ENCODE measurements at regions not wholly inside any gene's neighbourhood (a gene's known extent, or its start where the extent isn't known, plus 50 kb on each side); places are given as distances from the start of the nearest gene placed in this dataset.
"Not testable (repeated sequence)": the region's sequence is repeated elsewhere in the genome, so short reads cannot be mapped to it uniquely, and the experiment has no call there.

- Histone ChIP-seq H3K36me3 (ENCODE audit: control insufficient read depth in 2 of 3, insufficient read depth in 3 of 3, low read length in 3 of 3) (no peaks in the 10 kb centered on the region), H3K4me3 (ENCODE audit: low read length) (no peak overlapping the region), H3K4me1 (ENCODE audit: control insufficient read depth in 2 of 2, insufficient read depth in 2 of 2, low read length in 2 of 2) (no peaks in the 10 kb centered on the region), H3K27ac (ENCODE audit: low read depth, low read length) (no peak overlapping the region), H3K27me3 (ENCODE audit: control insufficient read depth in 2 of 2, insufficient read depth in 2 of 2, low read length in 2 of 2) (no peaks in the 10 kb centered on the region), H3K9me3 (ENCODE audit: control insufficient read depth in 2 of 3, low read length in 3 of 3) (no peaks in the 10 kb centered on the region)
- CTCF ChIA-PET: interaction anchor here (1.3 kb wide), 1 partner anchor 11 kb away, joined by 3 read pairs; no protein-coding TSS in a partner anchor
- DNase-seq (no peak), ATAC-seq (no peak)
- Mint-ChIP-seq H3K9me3 (peaks cover 0 to 2% (median 0%) of the 10 kb centered on the region in 11 donors), H3K27ac (peak overlapping the region in 1 of 9 donors; percentile 18), H3K27me3 (peaks cover 26 to 45% (median 29%) of the 10 kb centered on the region in 5 donors), H3K36me3 (no peaks in the 10 kb centered on the region), H3K4me3 (no peak overlapping the region), H3K4me1 (peaks cover 0 to 2% (median 0%) of the 10 kb centered on the region in 7 donors)
- POLR2A ChIA-PET: no interaction called here
- intact Hi-C loops (cut with micrococcal nuclease): no loop called here
These were observed 77.4 kb upstream of the HDDC2 start for GRCh38 chr6:125379174-125379573.

GRCh38 chr6:125380474-125380873 is 78.7 kb upstream of the HDDC2 start:
- Mint-ChIP-seq H3K27me3 (peaks cover 16 to 42% (median 31%) of the 10 kb centered on the region in 5 donors), H3K36me3 (no peaks in the 10 kb centered on the region), H3K4me1 (peaks cover 0 to 2% (median 0%) of the 10 kb centered on the region in 7 donors), H3K9me3 (no peaks in the 10 kb centered on the region), H3K4me3 (no peak overlapping the region), H3K27ac (no peak overlapping the region)
- H3K9me3 ChIP-seq (ENCODE audit: control insufficient read depth in 2 of 3, low read length in 3 of 3): no peaks in the 10 kb centered on the region
- ChIA-PET POLR2A (no interaction called here), CTCF (no interaction called here)
- H3K4me1 ChIP-seq (ENCODE audit: control insufficient read depth in 2 of 2, insufficient read depth in 2 of 2, low read length in 2 of 2): no peaks in the 10 kb centered on the region
- intact Hi-C loops (cut with micrococcal nuclease): no loop called here
- no peak overlapping the region for H3K4me3 ChIP-seq (ENCODE audit: low read length)
- ATAC-seq: no peak
- DNase-seq: no peak
- H3K27me3 ChIP-seq (ENCODE audit: control insufficient read depth in 2 of 2, insufficient read depth in 2 of 2, low read length in 2 of 2): no peaks in the 10 kb centered on the region
- H3K36me3 ChIP-seq (ENCODE audit: control insufficient read depth in 2 of 3, insufficient read depth in 3 of 3, low read length in 3 of 3): no peaks in the 10 kb centered on the region
- H3K27ac ChIP-seq (ENCODE audit: low read depth, low read length): no peak overlapping the region

GRCh38 chr6:125386337-125386736 is 84.6 kb upstream of the HDDC2 start:
- ATAC-seq; intact Hi-C loops (cut with micrococcal nuclease); POLR2A ChIA-PET; H3K27me3 ChIP-seq (ENCODE audit: control insufficient read depth in 2 of 2, insufficient read depth in 2 of 2, low read length in 2 of 2); H3K4me3 ChIP-seq (ENCODE audit: low read length); H3K9me3 Mint-ChIP-seq; H3K4me3 Mint-ChIP-seq; H3K9me3 ChIP-seq (ENCODE audit: control insufficient read depth in 2 of 3, low read length in 3 of 3); DNase-seq; H3K36me3 ChIP-seq (ENCODE audit: control insufficient read depth in 2 of 3, insufficient read depth in 3 of 3, low read length in 3 of 3); H3K36me3 Mint-ChIP-seq; CTCF ChIA-PET; H3K27ac ChIP-seq (ENCODE audit: low read depth, low read length); H3K4me1 Mint-ChIP-seq; H3K27ac Mint-ChIP-seq; H3K4me1 ChIP-seq (ENCODE audit: control insufficient read depth in 2 of 2, insufficient read depth in 2 of 2, low read length in 2 of 2): not testable (repeated sequence)
- peaks cover 9 to 31% (median 27%) of the 10 kb centered on the region in 5 donors for H3K27me3 Mint-ChIP-seq

GRCh38 chr6:125392682-125393081 is 90.9 kb upstream of the HDDC2 start:
- H3K4me3 ChIP-seq (ENCODE audit: low read length): no peak overlapping the region
- no peak overlapping the region for H3K27ac ChIP-seq (ENCODE audit: low read depth, low read length)
- peaks cover 9 to 30% (median 24%) of the 10 kb centered on the region in 5 donors for H3K27me3 Mint-ChIP-seq
- H3K27ac Mint-ChIP-seq: no peak overlapping the region
- DNase-seq (no peak), ATAC-seq (no peak)
- peaks cover 0 to 13% (median 0%) of the 10 kb centered on the region in 11 donors for H3K9me3 Mint-ChIP-seq
- no peaks in the 10 kb centered on the region for H3K27me3 ChIP-seq (ENCODE audit: control insufficient read depth in 2 of 2, insufficient read depth in 2 of 2, low read length in 2 of 2)
- POLR2A ChIA-PET: no interaction called here
- H3K4me1 Mint-ChIP-seq: peaks cover 0 to 11% (median 0%) of the 10 kb centered on the region in 7 donors
- H3K9me3 ChIP-seq (ENCODE audit: control insufficient read depth in 2 of 3, low read length in 3 of 3): no peaks in the 10 kb centered on the region
- H3K36me3 ChIP-seq (ENCODE audit: control insufficient read depth in 2 of 3, insufficient read depth in 3 of 3, low read length in 3 of 3): no peaks in the 10 kb centered on the region
- H3K4me3 Mint-ChIP-seq: no peak overlapping the region
- no peaks in the 10 kb centered on the region for H3K4me1 ChIP-seq (ENCODE audit: control insufficient read depth in 2 of 2, insufficient read depth in 2 of 2, low read length in 2 of 2)
- intact Hi-C loops (cut with micrococcal nuclease): no loop called here
- no peaks in the 10 kb centered on the region for H3K36me3 Mint-ChIP-seq
- CTCF ChIA-PET: no interaction called here

GRCh38 chr6:125393449-125393858 is 91.7 kb upstream of the HDDC2 start:
- H3K4me3 Mint-ChIP-seq: peak overlapping the region in 1 of 10 donors; percentile 57
- H3K4me1 Mint-ChIP-seq: peaks cover 0 to 11% (median 0%) of the 10 kb centered on the region in 7 donors
- Histone ChIP-seq H3K9me3 (ENCODE audit: control insufficient read depth in 2 of 3, low read length in 3 of 3) (no peaks in the 10 kb centered on the region), H3K36me3 (ENCODE audit: control insufficient read depth in 2 of 3, insufficient read depth in 3 of 3, low read length in 3 of 3) (no peaks in the 10 kb centered on the region), H3K27ac (ENCODE audit: low read depth, low read length) (no peak overlapping the region), H3K4me1 (ENCODE audit: control insufficient read depth in 2 of 2, insufficient read depth in 2 of 2, low read length in 2 of 2) (no peaks in the 10 kb centered on the region), H3K27me3 (ENCODE audit: control insufficient read depth in 2 of 2, insufficient read depth in 2 of 2, low read length in 2 of 2) (no peaks in the 10 kb centered on the region), H3K4me3 (ENCODE audit: low read length) (no peak overlapping the region)
- no peaks in the 10 kb centered on the region for H3K36me3 Mint-ChIP-seq
- ATAC-seq (no peak), DNase-seq (no peak)
- CTCF ChIA-PET: no interaction called here
- H3K27me3 Mint-ChIP-seq: peaks cover 10 to 30% (median 24%) of the 10 kb centered on the region in 5 donors
- intact Hi-C loops (cut with micrococcal nuclease): no loop called here
- H3K9me3 Mint-ChIP-seq: peaks cover 0 to 13% (median 2%) of the 10 kb centered on the region in 11 donors
- POLR2A ChIA-PET: no interaction called here
- H3K27ac Mint-ChIP-seq: peak overlapping the region in 1 of 9 donors; percentile 31

GRCh38 chr6:125406741-125407140 is 105.0 kb upstream of the HDDC2 start:
- Histone ChIP-seq H3K27ac (ENCODE audit: low read depth, low read length) (no peak overlapping the region), H3K4me3 (ENCODE audit: low read length) (no peak overlapping the region), H3K27me3 (ENCODE audit: control insufficient read depth in 2 of 2, insufficient read depth in 2 of 2, low read length in 2 of 2) (no peaks in the 10 kb centered on the region), H3K9me3 (ENCODE audit: control insufficient read depth in 2 of 3, low read length in 3 of 3) (no peaks in the 10 kb centered on the region), H3K4me1 (ENCODE audit: control insufficient read depth in 2 of 2, insufficient read depth in 2 of 2, low read length in 2 of 2) (no peaks in the 10 kb centered on the region), H3K36me3 (ENCODE audit: control insufficient read depth in 2 of 3, insufficient read depth in 3 of 3, low read length in 3 of 3) (no peaks in the 10 kb centered on the region)
- Mint-ChIP-seq H3K27ac (no peak overlapping the region), H3K4me1 (no peaks in the 10 kb centered on the region), H3K36me3 (no peaks in the 10 kb centered on the region), H3K9me3 (peaks cover 0 to 8% (median 0%) of the 10 kb centered on the region in 11 donors), H3K27me3 (peaks cover 0 to 29% (median 8%) of the 10 kb centered on the region in 5 donors), H3K4me3 (no peak overlapping the region)
- POLR2A ChIA-PET: no interaction called here
- ATAC-seq (no peak), DNase-seq (no peak)
- intact Hi-C loops (cut with micrococcal nuclease): no loop called here
- CTCF ChIA-PET: no interaction called here

GRCh38 chr6:125414507-125414906 is 112.7 kb upstream of the HDDC2 start:
- Histone ChIP-seq H3K27me3 (ENCODE audit: control insufficient read depth in 2 of 2, insufficient read depth in 2 of 2, low read length in 2 of 2) (no peaks in the 10 kb centered on the region), H3K4me3 (ENCODE audit: low read length) (no peak overlapping the region), H3K27ac (ENCODE audit: low read depth, low read length) (no peak overlapping the region), H3K4me1 (ENCODE audit: control insufficient read depth in 2 of 2, insufficient read depth in 2 of 2, low read length in 2 of 2) (no peaks in the 10 kb centered on the region), H3K9me3 (ENCODE audit: control insufficient read depth in 2 of 3, low read length in 3 of 3) (no peaks in the 10 kb centered on the region), H3K36me3 (ENCODE audit: control insufficient read depth in 2 of 3, insufficient read depth in 3 of 3, low read length in 3 of 3) (no peaks in the 10 kb centered on the region)
- Mint-ChIP-seq H3K27me3 (peaks cover 0 to 15% (median 5%) of the 10 kb centered on the region in 5 donors), H3K27ac (no peak overlapping the region), H3K4me1 (no peaks in the 10 kb centered on the region), H3K9me3 (peaks cover 0 to 15% (median 1%) of the 10 kb centered on the region in 11 donors), H3K36me3 (peaks cover 0 to 3% (median 0%) of the 10 kb centered on the region in 5 donors), H3K4me3 (no peak overlapping the region)
- DNase-seq (no peak), ATAC-seq (no peak)
- ChIA-PET POLR2A (no interaction called here), CTCF (no interaction called here)
- intact Hi-C loops (cut with micrococcal nuclease): no loop called here
